Lower leg skin (tissue), 4 donors: ENCODE measurements at regions not wholly inside any gene's neighbourhood (a gene's known extent, or its start where the extent isn't known, plus 50 kb on each side); places are given as distances from the start of the nearest gene placed in this dataset.

Source experiments
- DNase-seq, 2 donors: peaks; one replicate each; pipeline ENCODE4 v3.0.0-alpha.2; 2019; ENCODE audit warnings: low spot score in 2 of 2
- H3K4me3 ChIP-seq: fragments of 200-600 bp; sonication (generic); 2 replicates; pipeline ENCODE4 v1.5.1; 2017; ENCODE audit warnings: mild to moderate bottlenecking, low read depth; ENCODE audit not compliant: poor library complexity, severe bottlenecking
- CTCF ChIP-seq, 3 donors: fragments of 450-650 bp; IDR thresholded peaks; one replicate each; pipeline ENCODE4 v1.5.1; 2016; ENCODE audit warnings: antibody characterized with exemption in 3 of 3, mild to moderate bottlenecking in 3 of 3, moderate library complexity in 2 of 3
- POLR2A ChIP-seq, 2 donors: fragments of 450-650 bp; IDR thresholded peaks; one replicate each; pipeline ENCODE4 v1.6.1; 2016 to 2017; ENCODE audit warnings: antibody characterized with exemption in 2 of 2, mild to moderate bottlenecking in 1 of 2, moderate library complexity in 1 of 2
- WGBS, 2 donors: methylation state at CpG; one replicate each; pipeline ENCODE4 v1.1.5; 2018; 5-methylcytosine and 5-hydroxymethylcytosine counted together
- intact Hi-C: fragments of 100-400 bp; cut with DNase I; formaldehyde crosslinking; loops from one replicate; pipeline ENCODE4 v1.15.0; 2023; ENCODE audit warnings: low total_unique reads

- H3K4me3 ChIP-seq: no peak overlapping the region
- no peak for DNase-seq
- WGBS, 2 donors: 61 to 62% methylated on average over 1 of the region's 1 CpG
- intact Hi-C loops: no loop called here
- TF ChIP-seq CTCF (IDR thresholded peaks at IDR 0.05): no peak
- TF ChIP-seq POLR2A (IDR thresholded peaks at IDR 0.05): no peak
These were observed 1557.8 kb upstream of the RAG2 start for GRCh38 chr11:38155856-38156255.

GRCh38 chr11:38153985-38154384 is 1555.9 kb upstream of the RAG2 start:
- intact Hi-C loops: no loop called here
- no peak for TF ChIP-seq POLR2A (IDR thresholded peaks at IDR 0.05)
- no peak for TF ChIP-seq CTCF (IDR thresholded peaks at IDR 0.05)
- DNase-seq: no peak
- H3K4me3 ChIP-seq: no peak overlapping the region
- WGBS, 2 donors: 44 to 53% methylated on average over 1 of the region's 1 CpG

GRCh38 chr11:38143852-38144251 is 1545.8 kb upstream of the RAG2 start:
- 77 to 84% methylated on average over 3 of the region's 3 CpGs for WGBS, 2 donors
- H3K4me3 ChIP-seq: no peak overlapping the region
- intact Hi-C loops: no loop called here
- no peak for DNase-seq
- TF ChIP-seq POLR2A (IDR thresholded peaks at IDR 0.05) (no peak), CTCF (IDR thresholded peaks at IDR 0.05) (no peak)

GRCh38 chr11:38138972-38139371 is 1540.9 kb upstream of the RAG2 start:
- WGBS, 2 donors: 91 to 92% methylated on average over 2 of the region's 2 CpGs
- intact Hi-C loops: no loop called here
- DNase-seq: no peak
- H3K4me3 ChIP-seq: no peak overlapping the region
- TF ChIP-seq CTCF (IDR thresholded peaks at IDR 0.05) (no peak), POLR2A (IDR thresholded peaks at IDR 0.05) (no peak)

- WGBS, 2 donors: 93 to 94% methylated on average over 6 of the region's 6 CpGs
- DNase-seq: no peak
- no peak overlapping the region for H3K4me3 ChIP-seq
- intact Hi-C loops: no loop called here
- TF ChIP-seq POLR2A (IDR thresholded peaks at IDR 0.05) (no peak), CTCF (IDR thresholded peaks at IDR 0.05) (no peak)
These were observed 1538.9 kb upstream of the RAG2 start for GRCh38 chr11:38136887-38137286.

- WGBS, 2 donors: 30 to 45% methylated on average over 1 of the region's 1 CpG
- DNase-seq: no peak
- H3K4me3 ChIP-seq: no peak overlapping the region
- no peak for TF ChIP-seq POLR2A (IDR thresholded peaks at IDR 0.05)
- TF ChIP-seq CTCF (IDR thresholded peaks at IDR 0.05): no peak
- intact Hi-C loops: no loop called here
These were observed 1533.5 kb upstream of the RAG2 start for GRCh38 chr11:38131535-38131934.
